ENCODE measurements at regions not wholly inside any gene's neighbourhood (a gene's known extent, or its start where the extent isn't known, plus 50 kb on each side); places are given as distances from the start of the nearest gene placed in this dataset.

- Histone ChIP-seq H3K27ac (ENCODE audit: low read length) (no peak overlapping the region), H3K4me1 (ENCODE audit: low read length) (no peaks in the 10 kb centered on the region), H3K9me3 (replicated peaks; ENCODE audit: insufficient read depth, low read length) (no peaks in the 10 kb centered on the region), H3F3A (ENCODE audit: insufficient read depth, low read length) (no peaks in the 10 kb centered on the region), H3K27me3 (replicated peaks; ENCODE audit: insufficient read depth, low read length) (no peaks in the 10 kb centered on the region), H3K9ac (ENCODE audit: low read length) (no peak overlapping the region), H4K20me1 (ENCODE audit: insufficient read depth, low read length) (no peaks in the 10 kb centered on the region), H2AFZ (ENCODE audit: low read length) (no peak overlapping the region), H3K4me3 (ENCODE audit: low read length) (no peak overlapping the region), H3K4me2 (ENCODE audit: low read depth, low read length) (no peak overlapping the region), H3K79me2 (ENCODE audit: low read length) (no peaks in the 10 kb centered on the region), H3K9me2 (replicated peaks; ENCODE audit: insufficient read depth, low read length) (no peaks in the 10 kb centered on the region), H3K36me3 (replicated peaks; ENCODE audit: insufficient read depth, low read length) (no peaks in the 10 kb centered on the region)
- no peak for DNase-seq
- TF ChIP-seq CTCF (IDR thresholded peaks at IDR 0.05; ENCODE audit: low read length) (no peak), EZH2phosphoT487 (IDR thresholded peaks at IDR 0.05; ENCODE audit: low read length) (no peak), EZH2 (optimal IDR thresholded peaks at IDR 0.05; ENCODE audit: low read depth, low read length) (no peak)
Observed at GRCh38 chr2:225171350-225171749, 129.1 kb upstream of the DOCK10 start.

GRCh38 chr2:225170162-225170561 lies 127.9 kb upstream of the DOCK10 start:
- Histone ChIP-seq H4K20me1 (ENCODE audit: insufficient read depth, low read length) (no peaks in the 10 kb centered on the region), H3K9me2 (replicated peaks; ENCODE audit: insufficient read depth, low read length) (no peaks in the 10 kb centered on the region), H3K79me2 (ENCODE audit: low read length) (no peaks in the 10 kb centered on the region), H3K9me3 (replicated peaks; ENCODE audit: insufficient read depth, low read length) (no peaks in the 10 kb centered on the region), H3K36me3 (replicated peaks; ENCODE audit: insufficient read depth, low read length) (no peaks in the 10 kb centered on the region), H3K27me3 (replicated peaks; ENCODE audit: insufficient read depth, low read length) (no peaks in the 10 kb centered on the region), H3K27ac (ENCODE audit: low read length) (no peak overlapping the region), H3K4me2 (ENCODE audit: low read depth, low read length) (no peak overlapping the region), H2AFZ (ENCODE audit: low read length) (no peak overlapping the region), H3K4me3 (ENCODE audit: low read length) (no peak overlapping the region), H3K4me1 (ENCODE audit: low read length) (no peaks in the 10 kb centered on the region), H3K9ac (ENCODE audit: low read length) (no peak overlapping the region), H3F3A (ENCODE audit: insufficient read depth, low read length) (no peaks in the 10 kb centered on the region)
- no peak for DNase-seq
- TF ChIP-seq CTCF (IDR thresholded peaks at IDR 0.05; ENCODE audit: low read length) (no peak), EZH2 (optimal IDR thresholded peaks at IDR 0.05; ENCODE audit: low read depth, low read length) (no peak), EZH2phosphoT487 (IDR thresholded peaks at IDR 0.05; ENCODE audit: low read length) (no peak)

- no peaks in the 10 kb centered on the region for H4K20me1 ChIP-seq (ENCODE audit: insufficient read depth, low read length)
- no peak for DNase-seq
- H3K9me3 ChIP-seq (replicated peaks; ENCODE audit: insufficient read depth, low read length), result no peaks in the 10 kb centered on the region
- H3F3A ChIP-seq (ENCODE audit: insufficient read depth, low read length), result no peaks in the 10 kb centered on the region
- no peaks in the 10 kb centered on the region for H3K27me3 ChIP-seq (replicated peaks; ENCODE audit: insufficient read depth, low read length)
- no peaks in the 10 kb centered on the region for H3K79me2 ChIP-seq (ENCODE audit: low read length)
- H2AFZ ChIP-seq (ENCODE audit: low read length), result no peak overlapping the region
- TF ChIP-seq EZH2phosphoT487 (IDR thresholded peaks at IDR 0.05; ENCODE audit: low read length) (no peak), EZH2 (optimal IDR thresholded peaks at IDR 0.05; ENCODE audit: low read depth, low read length) (no peak), CTCF (IDR thresholded peaks at IDR 0.05; ENCODE audit: low read length) (no peak)
- no peaks in the 10 kb centered on the region for H3K9me2 ChIP-seq (replicated peaks; ENCODE audit: insufficient read depth, low read length)
- H3K27ac ChIP-seq (ENCODE audit: low read length), result no peak overlapping the region
- H3K4me1 ChIP-seq (ENCODE audit: low read length), result no peaks in the 10 kb centered on the region
- H3K9ac ChIP-seq (ENCODE audit: low read length), result no peak overlapping the region
- H3K4me3 ChIP-seq (ENCODE audit: low read length), result no peak overlapping the region
- H3K4me2 ChIP-seq (ENCODE audit: low read depth, low read length), result no peak overlapping the region
- H3K36me3 ChIP-seq (replicated peaks; ENCODE audit: insufficient read depth, low read length), result no peaks in the 10 kb centered on the region
Observed at GRCh38 chr2:225169396-225169795, 127.1 kb upstream of the DOCK10 start.

Measured in MM.1S (cell line).